Frontal cortex (tissue), 3 donors: ENCODE measurements at regions not wholly inside any gene's neighbourhood (a gene's known extent, or its start where the extent isn't known, plus 50 kb on each side); places are given as distances from the start of the nearest gene placed in this dataset.

Experiments used
- DNase-seq, 2 donors: peaks; one replicate each; pipeline ENCODE4 v3.0.0; 2012; ENCODE audit warnings: low spot score in 2 of 2
- FAIRE-seq: peaks from 2 replicates; lab custom pipeline; 2012; peaks lifted over from hg19 to GRCh38; lab: Jason Lieb, UNC
- donor health status: control.
- donor health status: control.
- donor health status: control.

GRCh38 chr3:80192936-80193335 is 425.1 kb upstream of the ROBO1 start:
- DNase-seq (no peak), FAIRE-seq (no peak)

DNA sequence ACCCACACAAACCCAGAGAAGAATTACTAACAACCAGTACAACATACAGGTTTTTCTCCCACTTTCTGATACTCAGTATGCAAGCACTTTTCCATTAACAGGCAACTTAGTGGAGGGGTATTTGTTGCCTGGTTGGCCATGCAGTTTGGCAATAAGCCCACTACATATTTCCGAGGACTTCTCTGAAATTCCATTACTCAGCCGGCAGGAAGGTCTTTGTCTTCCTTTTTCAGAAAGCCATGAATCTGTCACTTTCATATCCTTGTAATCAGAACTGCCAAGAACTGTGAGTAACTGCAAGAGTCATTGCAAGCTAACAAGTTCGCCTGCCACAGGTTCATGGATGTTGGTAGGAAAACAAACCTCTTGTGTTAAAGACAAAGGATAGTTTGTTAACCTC is 422.3 kb upstream of the ROBO1 start:
- DNase-seq: no peak
- no peak for FAIRE-seq

DNA sequence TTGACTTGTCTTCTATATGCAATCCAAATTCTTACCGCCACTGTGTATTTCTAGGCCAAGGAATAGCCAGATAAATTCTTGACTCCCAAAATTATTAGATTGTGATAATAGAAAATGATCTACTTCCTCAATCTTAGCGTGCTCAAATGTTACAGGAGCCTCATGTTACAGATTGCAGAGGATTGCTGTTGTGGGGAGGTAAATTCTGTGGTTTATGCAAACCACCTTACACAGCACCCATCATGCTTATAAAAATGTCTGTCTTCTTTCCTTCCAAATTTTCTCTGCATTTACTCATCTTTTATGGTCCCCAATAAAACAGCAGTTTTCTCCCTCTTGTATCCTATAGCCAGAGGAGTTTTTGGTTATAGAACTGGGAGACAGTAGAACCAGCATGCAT is 420.2 kb upstream of the ROBO1 start:
- DNase-seq: no peak
- no peak for FAIRE-seq

DNA sequence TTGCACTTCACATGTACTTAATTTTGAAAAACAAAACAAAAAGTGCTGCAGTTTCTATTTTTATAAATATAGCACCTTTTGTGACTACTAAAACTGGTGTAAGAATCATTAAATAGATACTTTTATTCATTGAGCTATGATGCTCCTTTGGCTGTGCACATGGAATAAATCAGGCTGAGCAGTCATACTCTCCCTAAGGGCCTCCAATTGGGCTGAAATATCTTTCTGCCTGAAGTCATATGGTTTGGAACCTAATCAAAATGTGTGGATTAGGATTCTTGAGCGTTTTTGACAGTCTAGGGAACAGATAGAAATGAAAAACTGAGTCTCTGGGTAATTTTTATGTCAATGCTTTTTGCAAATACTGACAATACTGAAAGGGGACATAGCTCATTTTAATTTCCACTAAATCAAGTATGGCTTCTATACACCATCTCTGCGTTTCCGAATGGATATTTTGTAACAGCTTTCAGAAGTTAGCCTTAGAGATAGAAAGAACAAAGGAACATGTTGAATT is 392.2 kb upstream of the ROBO1 start:
- DNase-seq (no peak), FAIRE-seq (no peak)

- FAIRE-seq (no peak), DNase-seq (no peak)
Measured at GRCh38 chr3:80158332-80158731, 390.5 kb upstream of the ROBO1 start.

DNA sequence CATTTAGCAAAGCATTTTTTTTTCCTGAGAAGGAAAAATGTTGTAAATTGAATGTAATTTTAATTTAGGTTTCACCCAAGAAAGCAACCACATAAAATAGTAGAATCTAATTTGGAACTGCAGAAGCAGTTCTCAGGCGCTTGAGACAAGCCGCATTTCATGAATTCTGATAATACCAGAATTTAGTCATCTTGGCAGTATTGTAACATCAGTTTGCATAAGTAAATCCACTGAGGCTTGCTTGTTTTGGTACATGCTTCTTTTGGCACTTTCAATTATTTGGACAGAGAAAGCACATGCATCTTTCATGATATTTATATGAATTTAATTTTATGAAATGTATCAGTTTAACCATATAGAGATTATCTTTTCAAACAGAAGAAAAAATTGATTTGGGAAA is 389.7 kb upstream of the ROBO1 start:
- FAIRE-seq: no peak
- DNase-seq: no peak

DNA sequence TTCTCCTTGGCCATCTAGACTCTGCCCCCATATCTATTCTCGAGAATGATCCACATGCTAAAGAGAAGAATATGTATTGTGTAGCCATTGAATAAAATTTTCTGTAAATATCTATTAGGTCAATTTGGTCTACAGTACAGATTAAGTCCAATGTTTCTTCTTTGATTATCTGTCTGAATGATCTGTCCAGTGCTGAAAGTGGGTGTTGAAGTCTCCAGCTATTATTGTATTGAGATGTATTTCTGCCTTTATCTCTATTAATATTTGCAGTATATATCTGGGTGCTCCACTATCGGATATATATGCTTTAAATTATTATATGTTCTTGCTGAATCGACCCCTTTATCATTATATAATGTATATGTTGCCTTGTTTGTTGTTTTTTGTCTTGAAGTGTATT is 384.9 kb upstream of the ROBO1 start:
- no peak for DNase-seq
- FAIRE-seq: no peak

DNA sequence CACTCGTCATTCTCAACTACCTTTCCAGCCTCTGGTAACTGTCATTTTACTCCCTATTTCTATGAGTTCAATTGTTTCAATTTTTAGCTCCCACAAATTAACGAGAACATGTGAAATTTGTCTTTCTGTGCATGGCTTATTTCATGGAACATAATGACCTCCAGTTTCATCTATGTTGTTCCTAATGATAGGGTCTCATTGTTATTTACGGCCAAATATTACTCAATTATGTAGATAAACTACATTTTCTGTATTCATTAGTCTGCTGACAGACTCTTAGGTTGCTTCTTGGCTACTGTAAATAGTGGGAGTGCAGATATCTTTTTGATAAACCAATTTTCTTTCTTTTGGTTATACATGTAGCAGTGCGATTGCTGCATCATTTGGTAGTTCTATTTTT is 374.9 kb upstream of the ROBO1 start:
- FAIRE-seq: no peak
- no peak for DNase-seq

DNA sequence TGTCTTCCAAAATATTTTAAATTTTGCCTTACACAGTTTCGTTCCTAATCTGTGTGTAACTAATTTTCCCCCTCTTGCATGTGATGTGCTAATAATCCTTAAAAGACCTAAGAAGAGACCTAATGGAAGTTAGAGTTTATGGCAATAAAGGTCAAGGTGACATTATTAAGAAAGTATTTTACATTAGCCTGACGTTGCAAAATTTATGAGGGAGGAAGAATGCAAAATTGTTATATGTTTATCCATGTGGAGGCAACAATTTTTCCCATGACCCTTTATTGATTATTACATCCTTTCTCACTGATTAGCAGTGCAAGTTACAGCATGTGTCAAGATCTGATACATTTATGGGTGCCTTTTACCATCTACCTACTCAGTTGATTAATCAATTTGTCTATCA is 373.8 kb upstream of the ROBO1 start:
- DNase-seq: no peak
- FAIRE-seq: no peak

DNA sequence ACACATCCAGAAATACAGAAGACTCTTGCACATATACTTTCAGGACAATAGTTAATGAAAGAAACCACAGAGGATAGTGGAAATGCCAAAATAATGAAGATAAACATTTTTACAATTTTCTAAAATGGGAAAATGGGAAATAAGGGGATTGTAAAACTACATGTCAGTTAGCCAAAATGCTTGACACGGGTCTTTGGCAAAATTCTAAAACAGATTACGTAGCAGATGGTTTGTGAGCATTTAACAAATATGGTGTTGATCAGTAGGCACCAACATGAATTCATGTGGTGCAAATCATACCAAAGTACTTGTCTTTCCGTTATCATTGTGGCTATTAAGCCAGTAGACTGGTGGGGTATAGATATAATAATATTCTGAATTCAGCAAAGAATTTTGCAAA is 348.5 kb upstream of the ROBO1 start:
- no peak for FAIRE-seq
- DNase-seq: no peak

DNA sequence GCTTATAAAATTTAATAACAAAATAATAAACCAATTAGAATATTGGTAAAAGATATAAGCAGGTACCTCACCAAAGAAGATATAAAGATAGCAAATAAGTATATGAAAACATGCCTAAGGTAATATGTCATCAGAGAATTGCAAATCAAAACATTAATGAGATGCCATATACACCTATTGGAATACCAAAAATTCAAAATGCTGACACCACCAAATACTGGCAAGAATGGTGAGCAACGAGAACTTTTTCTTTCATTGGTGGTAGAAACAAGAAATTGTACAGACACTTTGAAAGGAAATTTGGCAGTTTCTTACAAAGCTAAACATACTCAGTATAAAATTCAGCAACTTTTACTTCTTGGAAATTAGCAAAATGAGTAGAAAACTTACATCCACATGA is 346.9 kb upstream of the ROBO1 start:
- no peak for FAIRE-seq
- DNase-seq: no peak

GRCh38 chr3:80113331-80113730 is 345.5 kb upstream of the ROBO1 start:
- no peak for FAIRE-seq
- no peak for DNase-seq

- no peak for DNase-seq
- FAIRE-seq: no peak
Measured at GRCh38 chr3:80099559-80100066, 331.8 kb upstream of the ROBO1 start.

DNA sequence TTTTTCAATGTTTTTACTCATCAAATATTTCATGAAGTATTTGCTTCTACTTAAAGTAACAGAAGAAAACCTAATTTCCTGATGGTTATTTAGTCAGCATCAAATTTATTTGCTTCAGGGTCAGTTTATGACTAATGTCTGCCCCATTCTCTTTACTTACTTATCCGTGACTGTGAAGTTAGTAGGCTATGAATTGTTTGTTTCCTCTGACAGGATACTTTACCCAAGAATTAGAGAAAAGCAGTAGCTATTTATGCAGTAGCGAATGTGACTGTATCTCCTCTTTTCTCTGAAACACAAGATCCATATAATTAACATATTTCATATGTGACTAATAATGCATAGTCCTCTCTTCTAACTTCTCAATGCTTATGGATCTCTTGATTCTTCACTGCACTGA is 329.9 kb upstream of the ROBO1 start:
- no peak for FAIRE-seq
- DNase-seq: no peak

DNA sequence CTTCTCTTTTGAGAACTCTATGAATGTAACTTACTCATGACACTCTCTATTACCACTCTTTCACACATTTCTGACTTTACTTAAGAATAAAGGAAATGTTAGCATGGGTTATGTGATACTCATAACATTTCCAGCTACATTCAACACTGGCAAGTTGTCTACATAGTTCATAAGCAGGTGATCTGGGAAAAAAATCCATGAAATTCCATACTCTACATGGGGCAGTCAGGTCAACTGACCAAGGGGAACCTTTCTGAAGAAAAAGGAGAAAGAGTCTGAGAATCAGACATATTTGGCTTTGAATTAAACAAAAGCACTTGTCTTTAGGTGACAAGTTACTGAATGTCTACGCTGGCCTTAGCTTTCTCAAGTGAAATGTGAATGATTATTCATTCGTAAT is 329.1 kb upstream of the ROBO1 start:
- no peak for DNase-seq
- no peak for FAIRE-seq

- DNase-seq (no peak), FAIRE-seq (no peak)
Measured at GRCh38 chr3:80094589-80094988, 326.8 kb upstream of the ROBO1 start.

DNA sequence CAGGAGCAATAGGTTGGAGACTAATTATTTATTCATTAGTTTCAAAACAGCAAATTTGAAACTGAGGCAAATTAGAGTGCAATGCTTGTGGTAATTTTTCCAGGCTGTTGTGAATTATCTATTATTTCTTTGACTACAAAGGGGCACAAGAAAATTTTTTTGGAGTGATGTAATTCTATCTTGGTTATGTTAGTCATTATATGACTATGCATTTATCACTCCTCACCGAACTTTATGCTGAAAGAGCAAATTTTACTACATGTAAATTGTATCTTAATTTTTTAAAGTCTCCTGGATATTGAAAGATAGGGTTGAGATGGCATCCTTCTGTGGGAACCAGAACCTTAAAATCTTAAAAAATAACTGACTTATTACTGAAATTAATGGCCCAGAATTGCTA is 320.0 kb upstream of the ROBO1 start:
- FAIRE-seq (no peak), DNase-seq (no peak)

- DNase-seq (no peak), FAIRE-seq (no peak)
Measured at GRCh38 chr3:80086426-80086825, 318.6 kb upstream of the ROBO1 start.

GRCh38 chr3:80079886-80080285 is 312.1 kb upstream of the ROBO1 start:
- FAIRE-seq: no peak
- no peak for DNase-seq

GRCh38 chr3:80068459-80068858 is 300.7 kb upstream of the ROBO1 start:
- FAIRE-seq (no peak), DNase-seq (no peak)

- DNase-seq (no peak), FAIRE-seq (no peak)
Measured at GRCh38 chr3:80063535-80063934, 295.7 kb upstream of the ROBO1 start.

GRCh38 chr3:80060664-80061063 is 292.9 kb upstream of the ROBO1 start:
- FAIRE-seq: no peak
- no peak for DNase-seq

- FAIRE-seq (no peak), DNase-seq (no peak)
Measured at GRCh38 chr3:80055306-80055705, 287.5 kb upstream of the ROBO1 start.
